ENCODE measurements at regions not wholly inside any gene's neighbourhood (a gene's known extent, or its start where the extent isn't known, plus 50 kb on each side); places are given as distances from the start of the nearest gene placed in this dataset.

GRCh38 chr2:14774436-14774968 is 142.0 kb downstream of the LRATD1 start:
- no peak for TF ChIP-seq CTCF (IDR thresholded peaks at IDR 0.05; ENCODE audit: insufficient read depth, low read length)
- no peak for TF ChIP-seq POLR2AphosphoS5 (IDR thresholded peaks at IDR 0.05; ENCODE audit: low read depth)
- no peak for TF ChIP-seq REST (IDR thresholded peaks at IDR 0.05; ENCODE audit: insufficient replicate concordance, low read depth)
- TF ChIP-seq GABPA (IDR thresholded peaks at IDR 0.05; ENCODE audit: low read depth) = no peak

All from HL-60 (cell line).